H1 (cell line): ENCODE measurements at regions not wholly inside any gene's neighbourhood (a gene's known extent, or its start where the extent isn't known, plus 50 kb on each side); places are given as distances from the start of the nearest gene placed in this dataset.

ENCODE experiments used
- CHD7 ChIP-seq: fragments of 300-600 bp; sonication (generic); IDR thresholded peaks from 2 replicates; pipeline ENCODE4 v1.7.1; 2012; ENCODE audit warnings: low read length, moderate library complexity, mild to moderate bottlenecking, inconsistent platforms; ENCODE audit not compliant: insufficient replicate concordance
- NANOG ChIP-seq: IDR thresholded peaks from 2 replicates; pipeline ENCODE4 v1.6.1; 2011; ENCODE audit warnings: low read length, low read depth, mild to moderate bottlenecking, inconsistent platforms; ENCODE audit not compliant: insufficient read depth, poor library complexity, severe bottlenecking
- TAF1 ChIP-seq: IDR thresholded peaks from 2 replicates; pipeline ENCODE4 v1.6.1; 2011; ENCODE audit warnings: mild to moderate bottlenecking, low read depth, low read length
- TF ChIP-seq, protein P1 (sequence below): IDR thresholded peaks from 2 replicates; pipeline ENCODE4 v1.6.1; 2012; ENCODE audit warnings: low read length, inconsistent platforms

GRCh38 chr4:4694827-4695226 is 153.0 kb upstream of the STX18 start (continued):
- TF ChIP-seq CHD7: no peak
- TF ChIP-seq, protein P1, sequence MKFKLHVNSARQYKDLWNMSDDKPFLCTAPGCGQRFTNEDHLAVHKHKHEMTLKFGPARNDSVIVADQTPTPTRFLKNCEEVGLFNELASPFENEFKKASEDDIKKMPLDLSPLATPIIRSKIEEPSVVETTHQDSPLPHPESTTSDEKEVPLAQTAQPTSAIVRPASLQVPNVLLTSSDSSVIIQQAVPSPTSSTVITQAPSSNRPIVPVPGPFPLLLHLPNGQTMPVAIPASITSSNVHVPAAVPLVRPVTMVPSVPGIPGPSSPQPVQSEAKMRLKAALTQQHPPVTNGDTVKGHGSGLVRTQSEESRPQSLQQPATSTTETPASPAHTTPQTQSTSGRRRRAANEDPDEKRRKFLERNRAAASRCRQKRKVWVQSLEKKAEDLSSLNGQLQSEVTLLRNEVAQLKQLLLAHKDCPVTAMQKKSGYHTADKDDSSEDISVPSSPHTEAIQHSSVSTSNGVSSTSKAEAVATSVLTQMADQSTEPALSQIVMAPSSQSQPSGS: no peak
- TF ChIP-seq TAF1: no peak
- no peak for TF ChIP-seq NANOG
